GM19035 (cell line): ENCODE measurements at regions not wholly inside any gene's neighbourhood (a gene's known extent, or its start where the extent isn't known, plus 50 kb on each side); places are given as distances from the start of the nearest gene placed in this dataset.
"Not testable (repeated sequence)": the region's sequence is repeated elsewhere in the genome, so short reads cannot be mapped to it uniquely, and the experiment has no call there.

Experiments used
- ATAC-seq: cut with Tn5 transposase; IDR thresholded peaks from one replicate; pipeline ENCODE4 v1.9.1; 2021; ENCODE audit not compliant: unreplicated experiment

- no peak for ATAC-seq
These were observed 392.4 kb downstream of the TECRL start for GRCh38 chr4:64016893-64017292.

- no peak for ATAC-seq
These were observed 394.6 kb downstream of the TECRL start for GRCh38 chr4:64014647-64015046.

GRCh38 chr4:64001229-64001898 is 407.9 kb downstream of the TECRL start:
- ATAC-seq = peak; percentile 100

GRCh38 chr4:64000241-64000640 is 409.0 kb downstream of the TECRL start:
- ATAC-seq = no peak

- no peak for ATAC-seq
These were observed 423.0 kb downstream of the TECRL start for GRCh38 chr4:63986253-63986652.

- ATAC-seq = no peak
These were observed 426.0 kb downstream of the TECRL start for GRCh38 chr4:63983224-63983623.

GRCh38 chr4:63965875-63966274 is 443.4 kb downstream of the TECRL start:
- ATAC-seq = no peak

- ATAC-seq = not testable (repeated sequence)
These were observed 466.5 kb downstream of the TECRL start for GRCh38 chr4:63942706-63943286.

- ATAC-seq = no peak
These were observed 471.3 kb downstream of the TECRL start for GRCh38 chr4:63937961-63938360.

- no peak for ATAC-seq
These were observed 487.1 kb downstream of the TECRL start for GRCh38 chr4:63922146-63922545.

GRCh38 chr4:63921561-63921960 is 487.7 kb downstream of the TECRL start:
- ATAC-seq = no peak

- ATAC-seq = no peak
These were observed 489.4 kb downstream of the TECRL start for GRCh38 chr4:63919636-63920365.

- ATAC-seq = no peak
These were observed 502.5 kb downstream of the TECRL start for GRCh38 chr4:63906660-63907183.

- no peak for ATAC-seq
These were observed 505.0 kb downstream of the TECRL start for GRCh38 chr4:63904201-63904600.

- no peak for ATAC-seq
These were observed 507.9 kb downstream of the TECRL start for GRCh38 chr4:63901304-63901703.

GRCh38 chr4:63898961-63899360 is 510.3 kb downstream of the TECRL start:
- ATAC-seq = no peak

- no peak for ATAC-seq
These were observed 515.1 kb downstream of the TECRL start for GRCh38 chr4:63894161-63894560.

GRCh38 chr4:63869370-63869769 is 539.9 kb downstream of the TECRL start:
- no peak for ATAC-seq

- ATAC-seq = no peak
These were observed 557.8 kb downstream of the TECRL start for GRCh38 chr4:63851496-63851895.

GRCh38 chr4:63841266-63841665 is 568.0 kb downstream of the TECRL start:
- no peak for ATAC-seq

GRCh38 chr4:63831590-63832155 is 577.6 kb downstream of the TECRL start:
- ATAC-seq = no peak
